ENCODE measurements at regions not wholly inside any gene's neighbourhood (a gene's known extent, or its start where the extent isn't known, plus 50 kb on each side); places are given as distances from the start of the nearest gene placed in this dataset.

DNA sequence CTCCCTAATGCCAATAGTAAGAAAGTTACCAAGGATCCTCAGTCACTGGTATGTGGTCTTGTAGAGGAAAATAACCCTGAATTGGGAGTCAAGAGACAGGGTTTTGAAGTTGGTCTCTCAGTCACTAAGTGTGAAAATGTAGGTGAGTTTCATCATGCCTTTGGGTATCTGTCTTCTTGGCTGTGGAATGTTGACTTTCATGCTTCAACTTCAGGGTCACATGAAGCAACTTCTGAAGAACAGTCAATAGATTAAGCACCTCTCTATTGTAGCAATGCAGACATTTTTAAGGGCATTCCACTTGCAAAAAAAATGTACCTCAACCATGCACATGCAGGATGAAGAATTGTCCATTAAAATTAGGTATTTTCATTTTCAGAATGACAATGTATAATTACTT is 194.6 kb downstream of the CSNK1G3 start:
- Histone ChIP-seq H3K4me3 (ENCODE audit: low read depth, low read length, poor library complexity, severe bottlenecking) (no peak overlapping the region), H3K9me2 (ENCODE audit: insufficient read depth, low read length) (no peaks in the 10 kb centered on the region), H3K36me3 (ENCODE audit: insufficient read depth, low read length) (no peaks in the 10 kb centered on the region), H3K4me2 (ENCODE audit: low read length) (no peak overlapping the region), H3K79me2 (ENCODE audit: insufficient read depth, low read depth, low read length) (no peaks in the 10 kb centered on the region), H4K20me1 (ENCODE audit: insufficient read depth, low read length) (no peaks in the 10 kb centered on the region), H2AFZ (ENCODE audit: low read length) (no peak overlapping the region), H3K27ac (ENCODE audit: low read depth, low read length, poor library complexity, severe bottlenecking) (no peak overlapping the region), H3K4me1 (ENCODE audit: insufficient read depth, low read length, poor library complexity, severe bottlenecking) (no peaks in the 10 kb centered on the region), H3K9me3 (ENCODE audit: low read length) (no peaks in the 10 kb centered on the region)
- POLR2A ChIA-PET = no interaction called here
- intact Hi-C loops (cut with micrococcal nuclease; ENCODE audit: unreplicated experiment) = no loop called here
- CTCF ChIA-PET (ENCODE audit: unreplicated experiment) = no interaction called here
- TF ChIP-seq, protein P1, sequence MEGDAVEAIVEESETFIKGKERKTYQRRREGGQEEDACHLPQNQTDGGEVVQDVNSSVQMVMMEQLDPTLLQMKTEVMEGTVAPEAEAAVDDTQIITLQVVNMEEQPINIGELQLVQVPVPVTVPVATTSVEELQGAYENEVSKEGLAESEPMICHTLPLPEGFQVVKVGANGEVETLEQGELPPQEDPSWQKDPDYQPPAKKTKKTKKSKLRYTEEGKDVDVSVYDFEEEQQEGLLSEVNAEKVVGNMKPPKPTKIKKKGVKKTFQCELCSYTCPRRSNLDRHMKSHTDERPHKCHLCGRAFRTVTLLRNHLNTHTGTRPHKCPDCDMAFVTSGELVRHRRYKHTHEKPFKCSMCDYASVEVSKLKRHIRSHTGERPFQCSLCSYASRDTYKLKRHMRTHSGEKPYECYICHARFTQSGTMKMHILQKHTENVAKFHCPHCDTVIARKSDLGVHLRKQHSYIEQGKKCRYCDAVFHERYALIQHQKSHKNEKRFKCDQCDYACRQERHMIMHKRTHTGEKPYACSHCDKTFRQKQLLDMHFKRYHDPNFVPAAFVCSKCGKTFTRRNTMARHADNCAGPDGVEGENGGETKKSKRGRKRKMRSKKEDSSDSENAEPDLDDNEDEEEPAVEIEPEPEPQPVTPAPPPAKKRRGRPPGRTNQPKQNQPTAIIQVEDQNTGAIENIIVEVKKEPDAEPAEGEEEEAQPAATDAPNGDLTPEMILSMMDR (conservative IDR thresholded peaks at IDR 0.05; ENCODE audit: low read length) = no peak
- no peak for TF ChIP-seq EZH2phosphoT487 (IDR thresholded peaks at IDR 0.05; ENCODE audit: borderline replicate concordance, low read depth, low read length)
- no peak for DNase-seq (ENCODE audit: low spot score)
- BruUV-seq (replicated peaks) = no TSS peak

DNA sequence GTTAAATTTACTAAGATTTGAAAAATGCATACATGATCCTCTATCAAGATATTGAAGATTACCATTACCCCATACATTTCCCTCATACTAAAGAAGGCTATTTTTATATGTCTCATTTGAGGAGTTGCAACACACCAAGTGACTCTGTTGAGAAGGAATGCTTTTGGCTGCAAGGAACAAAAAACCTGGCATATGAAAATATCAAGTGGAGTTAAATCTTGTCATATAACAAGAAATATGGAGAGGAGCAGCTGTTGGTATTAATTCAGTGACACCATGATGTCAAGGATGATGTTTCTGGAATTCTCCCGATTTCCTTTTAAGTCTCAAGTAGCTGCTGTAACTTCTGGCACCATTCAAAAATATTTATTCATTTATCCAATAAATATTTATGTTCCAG is 193.8 kb downstream of the CSNK1G3 start:
- intact Hi-C loops (cut with micrococcal nuclease; ENCODE audit: unreplicated experiment) = no loop called here
- Histone ChIP-seq H3K36me3 (ENCODE audit: insufficient read depth, low read length) (no peaks in the 10 kb centered on the region), H3K4me1 (ENCODE audit: insufficient read depth, low read length, poor library complexity, severe bottlenecking) (no peaks in the 10 kb centered on the region), H3K79me2 (ENCODE audit: insufficient read depth, low read depth, low read length) (no peaks in the 10 kb centered on the region), H3K27ac (ENCODE audit: low read depth, low read length, poor library complexity, severe bottlenecking) (no peak overlapping the region), H3K4me2 (ENCODE audit: low read length) (no peak overlapping the region), H2AFZ (ENCODE audit: low read length) (no peak overlapping the region), H3K4me3 (ENCODE audit: low read depth, low read length, poor library complexity, severe bottlenecking) (no peak overlapping the region), H3K9me3 (ENCODE audit: low read length) (no peaks in the 10 kb centered on the region), H4K20me1 (ENCODE audit: insufficient read depth, low read length) (no peaks in the 10 kb centered on the region), H3K9me2 (ENCODE audit: insufficient read depth, low read length) (no peaks in the 10 kb centered on the region)
- DNase-seq (ENCODE audit: low spot score) = no peak
- CTCF ChIA-PET (ENCODE audit: unreplicated experiment) = no interaction called here
- TF ChIP-seq EZH2phosphoT487 (IDR thresholded peaks at IDR 0.05; ENCODE audit: borderline replicate concordance, low read depth, low read length) = no peak
- TF ChIP-seq, protein P1 (conservative IDR thresholded peaks at IDR 0.05; ENCODE audit: low read length) = no peak
- POLR2A ChIA-PET = no interaction called here
- BruUV-seq (replicated peaks) = no TSS peak

GRCh38 chr5:123701511-123702200 is 189.7 kb downstream of the CSNK1G3 start:
- ChIA-PET CTCF (ENCODE audit: unreplicated experiment) (no interaction called here), POLR2A (interaction anchor here (0.5 to 0.9 kb wide), 2 partner anchors 334 to 1853 kb away, joined by 3 read pairs; no protein-coding TSS in a partner anchor)
- Histone ChIP-seq H3K9me2 (ENCODE audit: insufficient read depth, low read length) (no peaks in the 10 kb centered on the region), H3K4me2 (ENCODE audit: low read length) (no peak overlapping the region), H3K4me3 (ENCODE audit: low read depth, low read length, poor library complexity, severe bottlenecking) (no peak overlapping the region), H3K27ac (ENCODE audit: low read depth, low read length, poor library complexity, severe bottlenecking) (no peak overlapping the region), H3K9me3 (ENCODE audit: low read length) (no peaks in the 10 kb centered on the region), H3K4me1 (ENCODE audit: insufficient read depth, low read length, poor library complexity, severe bottlenecking) (no peaks in the 10 kb centered on the region), H4K20me1 (ENCODE audit: insufficient read depth, low read length) (no peaks in the 10 kb centered on the region), H3K36me3 (ENCODE audit: insufficient read depth, low read length) (no peaks in the 10 kb centered on the region), H2AFZ (ENCODE audit: low read length) (no peak overlapping the region), H3K79me2 (ENCODE audit: insufficient read depth, low read depth, low read length) (no peaks in the 10 kb centered on the region)
- TF ChIP-seq, protein P1 (conservative IDR thresholded peaks at IDR 0.05; ENCODE audit: low read length) = no peak
- TF ChIP-seq EZH2phosphoT487 (IDR thresholded peaks at IDR 0.05; ENCODE audit: borderline replicate concordance, low read depth, low read length) = no peak
- DNase-seq (ENCODE audit: low spot score) = no peak
- intact Hi-C loops (cut with micrococcal nuclease; ENCODE audit: unreplicated experiment) = no loop called here
- BruUV-seq (replicated peaks) = no TSS peak
